SK-N-SH (cell line): ENCODE measurements at regions not wholly inside any gene's neighbourhood (a gene's known extent, or its start where the extent isn't known, plus 50 kb on each side); places are given as distances from the start of the nearest gene placed in this dataset.

Experiments used
- CTCF ChIA-PET: fragments of 300-600, 350-600 bp; formaldehyde crosslinking; extraction: SDS; loops from one replicate; lab custom pipeline; 2021; lab: Yijun Ruan, JAX
- POLR2A ChIA-PET: fragments of 350-600 bp; sonication (Branson Sonifier 250); formaldehyde crosslinking; extraction: SDS; loops from one replicate; lab custom pipeline; 2020; ENCODE audit warnings: antibody characterized with exemption, inconsistent platforms; lab: Yijun Ruan, JAX
- DNase-seq: peaks from one replicate; pipeline ENCODE4 v3.0.0; 2012
- H2AFZ ChIP-seq: fragments of 200-600 bp; sonication (generic); 2 replicates; pipeline ENCODE4 v1.8.1; 2016; ENCODE audit warnings: antibody characterized with exemption, mild to moderate bottlenecking, low read depth
- H3F3A ChIP-seq: fragments of 200-600 bp; sonication (generic); replicated peaks from 2 replicates; pipeline ENCODE3; 2016; ENCODE audit warnings: antibody characterized with exemption, mild to moderate bottlenecking; ENCODE audit not compliant: insufficient read depth
- H3K27ac ChIP-seq, 2 experiments: fragments of 200-500 bp in 1 of 2; fragments of 200-600 bp in 1 of 2; sonication (Bioruptor generic) in 1 of 2; sonication (generic), shearing (Covaris generic) in 1 of 2; 2 replicates each; pipeline versions ENCODE4 v1.5.1 to v1.6.1; 2014 to 2016; ENCODE audit warnings: low read depth in 2 of 2, inconsistent platforms in 1 of 2, low read length in 1 of 2, mild to moderate bottlenecking in 1 of 2, mixed read lengths in 1 of 2
- H3K27me3 ChIP-seq: fragments of 200-600 bp; sonication (generic), shearing (Covaris generic); 2 replicates; pipeline ENCODE4 v1.6.1; 2016; ENCODE audit warnings: mixed run types; ENCODE audit not compliant: insufficient read depth
- H3K36me3 ChIP-seq, 2 experiments: fragments of 200-500 bp in 1 of 2; fragments of 200-600 bp in 1 of 2; sonication (Bioruptor generic) in 1 of 2; sonication (generic) in 1 of 2; replicated peaks in 1 of 2; 2 replicates each; pipeline versions ENCODE3 to v1.5.1; 2014 to 2016; ENCODE audit warnings: low read length in 1 of 2, mild to moderate bottlenecking in 1 of 2; ENCODE audit not compliant: insufficient read depth in 2 of 2, control insufficient read depth in 1 of 2
- H3K4me1 ChIP-seq, 2 experiments: fragments of 200-500 bp in 1 of 2; fragments of 200-600 bp in 1 of 2; sonication (Bioruptor generic) in 1 of 2; sonication (generic), shearing (Covaris generic) in 1 of 2; 2 replicates each; pipeline versions ENCODE4 v1.5.1 to v1.6.1; 2014 to 2016; ENCODE audit warnings: low read depth in 1 of 2, low read length in 1 of 2, mixed run types in 1 of 2; ENCODE audit not compliant: insufficient read depth in 2 of 2, control insufficient read depth in 1 of 2
- H3K4me2 ChIP-seq: fragments of 200-600 bp; sonication (generic), shearing (Covaris generic); 2 replicates; pipeline ENCODE4 v1.6.1; 2017; ENCODE audit warnings: mixed run types
- H3K4me3 ChIP-seq, 2 experiments: fragments of 200-500 bp in 1 of 2; fragments of 200-600 bp in 1 of 2; sonication (Bioruptor generic) in 1 of 2; sonication (generic), shearing (Covaris generic) in 1 of 2; 2 replicates each; pipeline versions ENCODE4 v1.5.1 to v1.8.1; 2014 to 2016; ENCODE audit warnings: low read depth in 2 of 2, inconsistent platforms in 1 of 2, low read length in 1 of 2, mild to moderate bottlenecking in 1 of 2, mixed read lengths in 1 of 2, moderate library complexity in 1 of 2
- H3K79me2 ChIP-seq: fragments of 200-600 bp; sonication (generic); 2 replicates; pipeline ENCODE4 v1.8.1; 2017; ENCODE audit warnings: mild to moderate bottlenecking; ENCODE audit not compliant: insufficient read depth
- H3K9ac ChIP-seq: fragments of 200-600 bp; sonication (generic); 2 replicates; pipeline ENCODE4 v1.6.1; 2017; ENCODE audit warnings: mixed run types
- H3K9me2 ChIP-seq: fragments of 200-600 bp; sonication (generic); 2 replicates; pipeline ENCODE4 v1.6.1; 2017; ENCODE audit warnings: mixed run types
- H3K9me3 ChIP-seq: fragments of 200-600 bp; sonication (generic); 2 replicates; pipeline ENCODE4 v1.6.1; 2017; ENCODE audit warnings: mixed run types, mild to moderate bottlenecking, moderate library complexity
- H4K20me1 ChIP-seq: fragments of 200-600 bp; sonication (generic); 2 replicates; pipeline ENCODE4 v1.6.1; 2017; ENCODE audit warnings: mild to moderate bottlenecking, mixed run types; ENCODE audit not compliant: insufficient read depth
- CHD2 ChIP-seq: fragments of 150-350 bp; IDR thresholded peaks from 2 replicates; pipeline ENCODE4 v1.6.1; 2018; ENCODE audit warnings: low read length; ENCODE audit not compliant: partially characterized antibody
- EP300 ChIP-seq, 2 experiments: IDR thresholded peaks; 2 replicates each; pipeline versions ENCODE4 v1.4.0 to v1.6.1; 2012; ENCODE audit warnings: borderline replicate concordance in 1 of 2, low read depth in 1 of 2, low read length in 1 of 2
- EZH2phosphoT487 ChIP-seq: fragments of 200-600 bp; sonication (generic); IDR thresholded peaks from 2 replicates; pipeline ENCODE4 v1.6.1; 2017; ENCODE audit warnings: low read depth, mixed run types, mild to moderate bottlenecking, antibody characterized with exemption, moderate library complexity, borderline replicate concordance
- FOSL2 ChIP-seq: IDR thresholded peaks from 2 replicates; pipeline ENCODE4 v1.4.0; 2012; ENCODE audit warnings: low read depth, mild to moderate bottlenecking, moderate library complexity, borderline replicate concordance
- GATA2 ChIP-seq: sonication (generic); formaldehyde crosslinking; IDR thresholded peaks from 2 replicates; pipeline ENCODE4 v1.5.0; 2020; ENCODE audit warnings: mild to moderate bottlenecking, missing genetic modification reagents
- JUND ChIP-seq: IDR thresholded peaks from 2 replicates; pipeline ENCODE4 v1.4.0; 2012
- MEF2A ChIP-seq: IDR thresholded peaks from 2 replicates; pipeline ENCODE4 v1.4.0; 2012; ENCODE audit warnings: low read depth, borderline replicate concordance
- MXI1 ChIP-seq: IDR thresholded peaks from 2 replicates; pipeline ENCODE4 v1.6.1; 2012; ENCODE audit warnings: mild to moderate bottlenecking, low read depth, low read length, improper control_type of control experiment
- NFIC ChIP-seq: IDR thresholded peaks from 2 replicates; pipeline ENCODE4 v1.4.0; 2012; ENCODE audit warnings: borderline replicate concordance
- POLR2AphosphoS5 ChIP-seq: IDR thresholded peaks from 2 replicates; pipeline ENCODE4 v1.6.1; 2012; ENCODE audit warnings: low read depth, low read length
- RAD21 ChIP-seq: IDR thresholded peaks from 2 replicates; pipeline ENCODE4 v1.6.1; 2012; ENCODE audit warnings: mild to moderate bottlenecking, low read length
- RCOR1 ChIP-seq: fragments of 150-350 bp; IDR thresholded peaks from 2 replicates; pipeline ENCODE4 v1.6.1; 2017; ENCODE audit warnings: antibody characterized with exemption, low read length
- RXRA ChIP-seq: IDR thresholded peaks from 2 replicates; pipeline ENCODE4 v1.4.0; 2012; ENCODE audit warnings: low read depth, mild to moderate bottlenecking, borderline replicate concordance
- TCF12 ChIP-seq: IDR thresholded peaks from 2 replicates; pipeline ENCODE4 v1.4.0; 2012
- USF1 ChIP-seq: IDR thresholded peaks from 2 replicates; pipeline ENCODE4 v1.4.0; 2012; ENCODE audit warnings: low read depth, borderline replicate concordance
- USF2 ChIP-seq: fragments of 150-350 bp; IDR thresholded peaks from 2 replicates; pipeline ENCODE4 v1.6.1; 2017; ENCODE audit warnings: antibody characterized with exemption, low read length, low read depth, borderline replicate concordance
- YY1 ChIP-seq: IDR thresholded peaks from 2 replicates; pipeline ENCODE4 v1.4.0; 2012; ENCODE audit warnings: low read depth, mild to moderate bottlenecking
- WGBS: methylation state at CpG from one replicate; pipeline ENCODE4 v1.1.6; 2017; ENCODE audit warnings: low lambda C conversion rate; 5-methylcytosine and 5-hydroxymethylcytosine counted together

DNA sequence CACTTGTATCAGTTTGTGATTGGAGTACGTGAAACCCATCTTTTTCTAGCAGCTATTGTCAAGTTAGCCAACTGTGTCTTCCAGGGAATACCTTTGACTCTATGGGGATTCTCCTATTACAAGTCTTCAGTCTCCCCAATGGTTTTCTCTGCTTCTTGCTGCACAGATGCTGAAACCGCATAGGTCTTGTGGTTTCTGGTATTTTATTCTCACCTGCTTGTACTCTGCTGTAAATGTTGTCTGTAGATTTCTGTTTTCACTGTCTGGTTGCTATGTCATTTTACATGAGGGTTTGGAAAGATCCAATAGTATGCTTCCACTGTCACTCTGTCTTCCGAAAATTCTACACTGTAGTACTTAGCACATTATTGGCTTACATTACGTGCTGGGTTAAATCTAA, 1196.9 kb upstream of the C9orf72 start:
- H3K79me2 ChIP-seq = peaks cover 4% of the 10 kb centered on the region; the same call in 1 of the 2 replicates
- no peaks in the 10 kb centered on the region for H3K27me3 ChIP-seq
- TF ChIP-seq RXRA = no peak
- no peak for TF ChIP-seq EZH2phosphoT487
- TF ChIP-seq GATA2 (CRISPR knock-in tag) = no peak
- no peak for TF ChIP-seq NFIC
- TF ChIP-seq MEF2A = no peak
- TF ChIP-seq MXI1 = no peak
- TF ChIP-seq YY1 = no peak
- TF ChIP-seq USF1 = no peak
- TF ChIP-seq EP300 (IDR thresholded peaks at IDR 0.05; ENCODE audit: borderline replicate concordance in 1 of 2, low read depth in 1 of 2, low read length in 1 of 2) = no peak
- TF ChIP-seq JUND = no peak
- TF ChIP-seq RAD21 = no peak
- no peak for TF ChIP-seq TCF12
- no peak for TF ChIP-seq FOSL2
- TF ChIP-seq USF2 = no peak
- TF ChIP-seq, all 33 proteins: peak for 0
- CTCF ChIA-PET = interaction anchor here (0.6 kb wide), 1 partner anchor 99 kb away, joined by 3 read pairs; no protein-coding TSS in a partner anchor
- DNase-seq = no peak
- no peaks in the 10 kb centered on the region for H3F3A ChIP-seq
- H3K9ac ChIP-seq = no peak overlapping the region
- H3K4me2 ChIP-seq = no peak overlapping the region
- no peaks in the 10 kb centered on the region for H3K36me3 ChIP-seq
- H3K4me3 ChIP-seq = no peak overlapping the region
- no peaks in the 10 kb centered on the region for H3K9me3 ChIP-seq
- H2AFZ ChIP-seq = no peak overlapping the region
- no peaks in the 10 kb centered on the region for H3K9me2 ChIP-seq
- no peak overlapping the region for H3K27ac ChIP-seq
- 0 out of 2 replicates have a peak, but pooled peaks cover 2% of the 10 kb centered on the region for H4K20me1 ChIP-seq
- WGBS = 93% methylated on average over 4 of the region's 4 CpGs
- H3K4me1 ChIP-seq = no peaks in the 10 kb centered on the region; a peak in 2 of 4 replicates
- POLR2A ChIA-PET = no interaction called here

DNA sequence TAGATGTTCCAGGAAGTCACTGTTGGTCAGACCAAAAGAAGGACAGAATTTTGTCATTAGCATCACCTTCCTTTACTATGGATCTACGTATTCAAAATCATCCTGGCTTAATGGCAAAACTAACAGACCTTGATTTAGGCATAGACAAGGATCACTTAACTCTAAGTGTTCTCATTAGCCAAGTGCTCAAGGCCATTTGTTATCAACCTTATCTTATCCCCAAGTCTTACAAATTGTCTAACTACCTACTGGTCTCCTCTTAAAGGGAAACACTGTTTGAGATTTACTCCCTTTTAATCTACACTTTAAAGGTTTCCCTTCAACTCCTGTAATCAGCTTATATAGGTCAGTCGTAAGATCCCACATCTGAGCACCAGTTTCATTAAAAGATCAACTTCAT, 1197.5 kb upstream of the C9orf72 start:
- H3K27ac ChIP-seq = no peak overlapping the region
- 0 out of 2 replicates have a peak, but pooled peaks cover 2% of the 10 kb centered on the region for H4K20me1 ChIP-seq
- no peak overlapping the region for H3K4me3 ChIP-seq
- no peak overlapping the region for H3K4me2 ChIP-seq
- no peaks in the 10 kb centered on the region for H3F3A ChIP-seq
- no peaks in the 10 kb centered on the region; a peak in 2 of 4 replicates for H3K4me1 ChIP-seq
- H3K36me3 ChIP-seq = no peaks in the 10 kb centered on the region
- H3K9me3 ChIP-seq = no peaks in the 10 kb centered on the region
- WGBS = 92% methylated on average over 2 of the region's 2 CpGs
- TF ChIP-seq GATA2 (CRISPR knock-in tag) (peak; percentile 80), EP300 (IDR thresholded peaks at IDR 0.05; ENCODE audit: borderline replicate concordance in 1 of 2, low read depth in 1 of 2, low read length in 1 of 2) (peak in 1 of 2 experiments; percentile 64; a peak in 1 of 4 replicates), EZH2phosphoT487 (no peak), POLR2AphosphoS5 (no peak), TCF12 (no peak), JUND (no peak), YY1 (no peak), USF1 (no peak), RXRA (no peak), RCOR1 (peak; percentile 26; the same call in 1 of the 2 replicates), CHD2 (no peak)
- no peaks in the 10 kb centered on the region for H3K9me2 ChIP-seq
- peak; percentile 10 for DNase-seq
- ChIA-PET CTCF (no interaction called here), POLR2A (interaction anchor here (0.6 kb wide), 1 partner anchor 281 kb away, joined by 3 read pairs; no protein-coding TSS in a partner anchor)
- H3K79me2 ChIP-seq = peaks cover 4% of the 10 kb centered on the region; the same call in 1 of the 2 replicates
- H3K27me3 ChIP-seq = no peaks in the 10 kb centered on the region
- H2AFZ ChIP-seq = no peak overlapping the region
- no peak overlapping the region for H3K9ac ChIP-seq
